ENCODE measurements at regions not wholly inside any gene's neighbourhood (a gene's known extent, or its start where the extent isn't known, plus 50 kb on each side); places are given as distances from the start of the nearest gene placed in this dataset.

DNA sequence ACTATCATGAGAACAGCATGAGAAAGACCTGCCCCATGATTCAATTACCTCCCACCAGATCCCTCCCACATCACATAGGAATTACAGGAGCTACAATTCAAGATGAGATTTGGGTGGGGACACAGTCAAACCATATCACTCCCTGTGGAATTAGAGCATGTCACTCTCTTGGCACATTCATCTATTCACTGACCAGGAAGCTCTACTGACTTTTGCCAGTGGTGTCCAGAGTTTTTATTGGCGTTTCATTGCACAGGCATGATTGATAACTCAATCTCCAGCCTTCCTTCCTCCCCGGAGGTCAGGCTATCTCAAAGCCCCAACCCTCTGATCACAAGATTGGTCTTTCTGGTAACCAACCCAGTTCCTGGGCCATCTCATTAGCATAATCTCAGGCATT is 478.9 kb upstream of the NRP1 start:
- Histone ChIP-seq H3K4me3 (no peak overlapping the region), H3K27me3 (ENCODE audit: low read depth) (no peaks in the 10 kb centered on the region), H3K27ac (replicated peaks) (no peak overlapping the region), H3K9me3 (replicated peaks) (no peaks in the 10 kb centered on the region), H3K36me3 (no peaks in the 10 kb centered on the region), H3K4me1 (peaks cover 1% of the 10 kb centered on the region)
- DNase-seq = no peak
- intact Hi-C loops (cut with micrococcal nuclease) = no loop called here
- TF ChIP-seq, protein P1, sequence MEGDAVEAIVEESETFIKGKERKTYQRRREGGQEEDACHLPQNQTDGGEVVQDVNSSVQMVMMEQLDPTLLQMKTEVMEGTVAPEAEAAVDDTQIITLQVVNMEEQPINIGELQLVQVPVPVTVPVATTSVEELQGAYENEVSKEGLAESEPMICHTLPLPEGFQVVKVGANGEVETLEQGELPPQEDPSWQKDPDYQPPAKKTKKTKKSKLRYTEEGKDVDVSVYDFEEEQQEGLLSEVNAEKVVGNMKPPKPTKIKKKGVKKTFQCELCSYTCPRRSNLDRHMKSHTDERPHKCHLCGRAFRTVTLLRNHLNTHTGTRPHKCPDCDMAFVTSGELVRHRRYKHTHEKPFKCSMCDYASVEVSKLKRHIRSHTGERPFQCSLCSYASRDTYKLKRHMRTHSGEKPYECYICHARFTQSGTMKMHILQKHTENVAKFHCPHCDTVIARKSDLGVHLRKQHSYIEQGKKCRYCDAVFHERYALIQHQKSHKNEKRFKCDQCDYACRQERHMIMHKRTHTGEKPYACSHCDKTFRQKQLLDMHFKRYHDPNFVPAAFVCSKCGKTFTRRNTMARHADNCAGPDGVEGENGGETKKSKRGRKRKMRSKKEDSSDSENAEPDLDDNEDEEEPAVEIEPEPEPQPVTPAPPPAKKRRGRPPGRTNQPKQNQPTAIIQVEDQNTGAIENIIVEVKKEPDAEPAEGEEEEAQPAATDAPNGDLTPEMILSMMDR (IDR thresholded peaks at IDR 0.05; ENCODE audit: borderline replicate concordance) = no peak

DNA sequence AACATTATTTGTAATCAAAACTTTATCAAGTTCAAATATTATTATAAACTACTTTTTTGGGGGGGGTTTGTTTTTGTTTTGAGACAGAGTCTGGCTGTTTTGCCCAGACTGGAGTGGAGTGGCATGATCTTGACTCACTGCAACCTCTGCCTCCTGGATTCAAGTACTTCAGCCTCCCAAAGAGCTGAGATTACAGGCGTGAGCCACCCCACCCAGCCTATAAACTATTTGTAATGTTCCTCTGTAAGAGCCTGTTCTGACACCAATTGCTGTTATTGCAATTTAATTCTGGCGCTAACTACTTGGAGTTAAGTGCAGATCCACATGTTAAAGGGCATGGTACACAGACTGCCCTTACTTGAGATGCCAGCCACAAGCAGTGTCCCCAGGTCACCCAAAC is 478.1 kb upstream of the NRP1 start:
- TF ChIP-seq, protein P1 (IDR thresholded peaks at IDR 0.05; ENCODE audit: borderline replicate concordance) = no peak
- no peak for DNase-seq
- no peaks in the 10 kb centered on the region for H3K9me3 ChIP-seq (replicated peaks)
- H3K27ac ChIP-seq (replicated peaks) = no peak overlapping the region
- intact Hi-C loops (cut with micrococcal nuclease) = no loop called here
- no peaks in the 10 kb centered on the region for H3K27me3 ChIP-seq (ENCODE audit: low read depth)
- H3K4me1 ChIP-seq = peaks cover 6% of the 10 kb centered on the region
- H3K36me3 ChIP-seq = no peaks in the 10 kb centered on the region
- H3K4me3 ChIP-seq = no peak overlapping the region

DNA sequence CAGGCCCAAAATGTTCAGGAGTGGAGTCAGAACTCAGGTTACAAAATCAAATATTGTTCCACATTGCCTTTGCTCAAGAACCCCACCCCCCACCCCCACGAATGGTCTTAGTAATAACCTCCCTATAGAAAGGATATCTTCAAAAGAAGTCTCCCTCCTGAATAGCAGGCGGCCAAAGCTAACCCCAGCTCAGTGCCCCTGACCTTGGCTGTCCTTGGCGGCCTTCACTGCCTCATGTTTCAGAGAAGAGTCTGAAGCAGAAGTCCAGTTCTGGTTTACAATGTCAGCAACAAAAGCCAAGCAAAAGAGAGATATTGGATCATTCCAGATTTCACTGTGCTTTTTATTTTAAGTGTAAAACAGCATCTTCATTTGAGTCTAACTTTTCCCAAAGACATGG is 476.5 kb upstream of the NRP1 start:
- intact Hi-C loops (cut with micrococcal nuclease) = no loop called here
- Histone ChIP-seq H3K27ac (replicated peaks) (no peak overlapping the region), H3K4me1 (peaks cover 7% of the 10 kb centered on the region)

DNA sequence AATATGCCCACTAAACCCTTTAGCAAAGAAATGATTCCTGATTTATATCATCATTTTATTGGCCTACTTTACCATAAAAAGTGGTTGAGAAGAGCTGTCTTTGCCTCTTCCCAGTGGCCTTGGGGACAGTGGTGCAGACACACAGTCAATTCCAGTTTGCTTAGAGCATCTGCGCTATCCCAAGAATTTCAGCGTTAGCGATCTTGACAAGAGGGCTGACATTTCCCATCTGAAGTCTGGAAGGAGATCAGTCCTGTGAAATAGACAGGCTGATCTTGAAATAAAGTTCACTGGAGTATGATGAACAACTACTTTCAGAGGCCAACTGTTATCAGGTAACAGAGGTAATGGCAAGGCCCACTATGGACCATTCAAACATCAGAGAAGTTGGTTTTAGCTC is 475.3 kb upstream of the NRP1 start:
- Histone ChIP-seq H3K9me3 (replicated peaks) (no peaks in the 10 kb centered on the region), H3K4me3 (no peak overlapping the region), H3K36me3 (no peaks in the 10 kb centered on the region), H3K27me3 (ENCODE audit: low read depth) (no peaks in the 10 kb centered on the region), H3K4me1 (peaks cover 12% of the 10 kb centered on the region), H3K27ac (replicated peaks) (no peak overlapping the region)
- no peak for DNase-seq
- intact Hi-C loops (cut with micrococcal nuclease) = no loop called here
- TF ChIP-seq, protein P1 (IDR thresholded peaks at IDR 0.05; ENCODE audit: borderline replicate concordance) = no peak

More for the DNA sequence above, 476.5 kb upstream of the NRP1 start:
- H3K4me3 ChIP-seq = no peak overlapping the region
- H3K27me3 ChIP-seq (ENCODE audit: low read depth) = no peaks in the 10 kb centered on the region
- H3K9me3 ChIP-seq (replicated peaks) = no peaks in the 10 kb centered on the region
- no peaks in the 10 kb centered on the region for H3K36me3 ChIP-seq
- TF ChIP-seq, protein P1 (IDR thresholded peaks at IDR 0.05; ENCODE audit: borderline replicate concordance) = no peak
- DNase-seq = no peak

DNA sequence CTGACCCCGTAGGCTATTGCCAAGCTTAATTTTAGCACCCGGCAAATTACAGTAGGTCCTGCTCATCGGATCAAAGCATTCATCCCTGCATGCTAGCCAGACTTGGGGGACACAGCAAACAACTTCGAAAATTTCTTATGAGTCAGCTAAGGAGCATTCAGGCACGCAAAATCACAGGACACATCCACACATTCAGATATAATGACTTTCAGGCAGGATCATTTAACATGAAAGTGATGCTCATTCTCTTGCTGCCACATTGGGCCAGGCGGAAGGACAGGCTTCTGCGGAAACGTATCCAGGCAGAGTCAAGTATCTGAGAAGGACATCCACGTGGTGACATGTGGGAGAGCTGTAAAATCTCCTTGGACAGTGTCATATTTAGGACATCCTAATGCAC is 474.0 kb upstream of the NRP1 start:
- Histone ChIP-seq H3K4me3 (no peak overlapping the region), H3K9me3 (replicated peaks) (no peaks in the 10 kb centered on the region), H3K4me1 (peaks cover 12% of the 10 kb centered on the region), H3K27me3 (ENCODE audit: low read depth) (no peaks in the 10 kb centered on the region), H3K36me3 (no peaks in the 10 kb centered on the region), H3K27ac (replicated peaks) (no peak overlapping the region)
- intact Hi-C loops (cut with micrococcal nuclease) = no loop called here
- DNase-seq = no peak
- TF ChIP-seq, protein P1 (IDR thresholded peaks at IDR 0.05; ENCODE audit: borderline replicate concordance) = no peak

Measured in left ventricle myocardium inferior (tissue), 1 donor.